ENCODE measurements at regions not wholly inside any gene's neighbourhood (a gene's known extent, or its start where the extent isn't known, plus 50 kb on each side); places are given as distances from the start of the nearest gene placed in this dataset.
A peak's percentile ranks its signal among the peaks of the same experiment; 100 is the strongest.

DNA sequence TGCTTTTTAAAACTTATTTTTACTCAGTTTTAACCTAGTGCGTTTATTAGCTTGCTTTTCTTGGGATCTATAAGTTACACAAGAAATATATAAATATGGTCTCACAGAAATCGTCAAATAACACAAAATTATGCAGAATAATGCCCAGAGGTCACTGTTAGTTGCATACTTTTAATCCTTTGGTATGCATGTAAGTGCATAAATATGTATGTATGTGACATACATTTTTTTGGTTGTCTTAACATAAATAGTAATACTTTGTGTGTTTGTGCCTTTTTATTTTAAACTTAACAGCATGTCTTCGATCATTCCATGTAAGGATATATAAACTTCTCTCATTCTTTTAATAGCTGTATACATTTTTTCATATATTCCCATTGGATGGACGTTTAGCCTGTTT is 459.6 kb downstream of the PCNX1 start:
- no peaks in the 10 kb centered on the region for H3K9me3 Mint-ChIP-seq
- H3K4me3 Mint-ChIP-seq: no peak overlapping the region
- H3K27ac Mint-ChIP-seq: no peak overlapping the region
- TF ChIP-seq CTCF (conservative IDR thresholded peaks at IDR 0.05): no peak
- no peak for DNase-seq (ENCODE audit: extremely low spot score, unreplicated experiment)
- peaks cover 20% of the 10 kb centered on the region for H3K4me1 Mint-ChIP-seq (ENCODE audit: unreplicated experiment)
- peaks cover 6% of the 10 kb centered on the region for H3K36me3 Mint-ChIP-seq
- H3K27me3 Mint-ChIP-seq: no peaks in the 10 kb centered on the region

- peak overlapping the region; percentile 5 for H3K27ac Mint-ChIP-seq
- no peaks in the 10 kb centered on the region for H3K4me1 Mint-ChIP-seq (ENCODE audit: unreplicated experiment)
- no peaks in the 10 kb centered on the region for H3K27me3 Mint-ChIP-seq
- H3K36me3 Mint-ChIP-seq: peaks cover 6% of the 10 kb centered on the region
- no peak for TF ChIP-seq CTCF (conservative IDR thresholded peaks at IDR 0.05)
- no peak overlapping the region for H3K4me3 Mint-ChIP-seq
- no peaks in the 10 kb centered on the region for H3K9me3 Mint-ChIP-seq
- no peak for DNase-seq (ENCODE audit: extremely low spot score, unreplicated experiment)
Observed at GRCh38 chr14:71371711-71372396, 464.6 kb downstream of the PCNX1 start.

GRCh38 chr14:71372411-71372838 is 465.2 kb downstream of the PCNX1 start:
- no peak for DNase-seq (ENCODE audit: extremely low spot score, unreplicated experiment)
- Mint-ChIP-seq H3K27ac (peak overlapping the region; percentile 5), H3K4me3 (no peak overlapping the region), H3K36me3 (peaks cover 6% of the 10 kb centered on the region), H3K4me1 (ENCODE audit: unreplicated experiment) (no peaks in the 10 kb centered on the region), H3K9me3 (no peaks in the 10 kb centered on the region), H3K27me3 (no peaks in the 10 kb centered on the region)
- TF ChIP-seq CTCF (conservative IDR thresholded peaks at IDR 0.05): no peak

- peaks cover 13% of the 10 kb centered on the region for H3K36me3 Mint-ChIP-seq
- H3K27me3 Mint-ChIP-seq: no peaks in the 10 kb centered on the region
- peaks cover 5% of the 10 kb centered on the region for H3K9me3 Mint-ChIP-seq
- H3K4me1 Mint-ChIP-seq (ENCODE audit: unreplicated experiment): no peaks in the 10 kb centered on the region
- no peak for DNase-seq (ENCODE audit: extremely low spot score, unreplicated experiment)
- no peak overlapping the region for H3K4me3 Mint-ChIP-seq
- no peak for TF ChIP-seq CTCF (conservative IDR thresholded peaks at IDR 0.05)
- no peak overlapping the region for H3K27ac Mint-ChIP-seq
Observed at GRCh38 chr14:71373773-71374172, 466.5 kb downstream of the PCNX1 start.

DNA sequence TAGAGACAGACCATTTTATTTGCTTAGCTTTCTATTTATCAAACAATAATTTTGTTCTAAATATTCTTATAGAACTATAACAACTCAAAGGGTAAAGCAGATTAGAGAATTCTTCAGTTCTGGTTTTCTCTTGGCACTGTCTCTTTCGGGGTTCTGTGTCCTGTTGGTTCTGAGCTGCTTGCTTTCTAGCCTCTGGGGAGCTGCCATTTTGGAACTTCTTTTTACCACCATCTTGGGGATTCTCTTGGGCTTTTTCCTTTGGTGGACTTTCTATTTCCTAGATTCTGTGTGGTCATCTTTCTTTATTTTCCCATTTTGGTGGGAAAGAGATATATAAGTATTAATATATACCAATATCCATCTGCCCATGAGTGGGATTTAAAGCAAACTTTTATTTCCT is 467.7 kb downstream of the PCNX1 start:
- Mint-ChIP-seq H3K4me3 (no peak overlapping the region), H3K9me3 (peaks cover 5% of the 10 kb centered on the region)

More for the DNA sequence above, 467.7 kb downstream of the PCNX1 start:
- no peak for TF ChIP-seq CTCF (conservative IDR thresholded peaks at IDR 0.05)
- Mint-ChIP-seq H3K36me3 (peaks cover 20% of the 10 kb centered on the region), H3K4me1 (ENCODE audit: unreplicated experiment) (no peaks in the 10 kb centered on the region), H3K27ac (no peak overlapping the region), H3K27me3 (no peaks in the 10 kb centered on the region)
- DNase-seq (ENCODE audit: extremely low spot score, unreplicated experiment): no peak

Measured in type B pancreatic cell (in vitro differentiated cells).